ENCODE measurements at regions not wholly inside any gene's neighbourhood (a gene's known extent, or its start where the extent isn't known, plus 50 kb on each side); places are given as distances from the start of the nearest gene placed in this dataset.
"Not testable (repeated sequence)": the region's sequence is repeated elsewhere in the genome, so short reads cannot be mapped to it uniquely, and the experiment has no call there.

DNA sequence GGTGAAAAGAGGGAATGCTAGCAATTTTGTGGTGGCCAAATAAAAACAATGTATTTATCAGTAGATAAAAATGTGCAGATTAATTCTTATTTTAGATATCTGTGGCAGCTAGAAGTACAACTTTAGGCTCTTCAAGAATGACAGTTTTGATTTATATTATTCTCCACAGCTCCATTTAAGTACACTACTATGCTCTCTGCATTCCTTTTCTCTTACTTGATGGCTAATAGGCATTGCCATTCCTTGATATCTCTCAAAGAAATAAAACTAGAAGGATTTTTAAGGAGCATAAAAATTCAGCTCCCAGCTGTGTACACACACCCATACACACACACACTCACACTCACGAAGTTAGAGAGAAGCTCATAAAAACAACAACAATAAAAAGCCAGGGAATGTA lies 59.4 kb upstream of the H2AZ1 start:
- no peak for FAIRE-seq
- no peaks in the 10 kb centered on the region for H3K27me3 ChIP-seq (ENCODE audit: insufficient read depth, low read length)
- H3K9me3 Mint-ChIP-seq (ENCODE audit: unreplicated experiment), result no peaks in the 10 kb centered on the region
- no peaks in the 10 kb centered on the region for H3K4me1 Mint-ChIP-seq (ENCODE audit: low read depth, unreplicated experiment)
- no peaks in the 10 kb centered on the region for H3K27me3 Mint-ChIP-seq (ENCODE audit: low read depth, unreplicated experiment)
- no peak overlapping the region for H3K9ac ChIP-seq (ENCODE audit: low read length)
- no peak for TF ChIP-seq EZH2 (IDR thresholded peaks at IDR 0.05; ENCODE audit: insufficient read depth, low read length)
- TF ChIP-seq, protein P1, sequence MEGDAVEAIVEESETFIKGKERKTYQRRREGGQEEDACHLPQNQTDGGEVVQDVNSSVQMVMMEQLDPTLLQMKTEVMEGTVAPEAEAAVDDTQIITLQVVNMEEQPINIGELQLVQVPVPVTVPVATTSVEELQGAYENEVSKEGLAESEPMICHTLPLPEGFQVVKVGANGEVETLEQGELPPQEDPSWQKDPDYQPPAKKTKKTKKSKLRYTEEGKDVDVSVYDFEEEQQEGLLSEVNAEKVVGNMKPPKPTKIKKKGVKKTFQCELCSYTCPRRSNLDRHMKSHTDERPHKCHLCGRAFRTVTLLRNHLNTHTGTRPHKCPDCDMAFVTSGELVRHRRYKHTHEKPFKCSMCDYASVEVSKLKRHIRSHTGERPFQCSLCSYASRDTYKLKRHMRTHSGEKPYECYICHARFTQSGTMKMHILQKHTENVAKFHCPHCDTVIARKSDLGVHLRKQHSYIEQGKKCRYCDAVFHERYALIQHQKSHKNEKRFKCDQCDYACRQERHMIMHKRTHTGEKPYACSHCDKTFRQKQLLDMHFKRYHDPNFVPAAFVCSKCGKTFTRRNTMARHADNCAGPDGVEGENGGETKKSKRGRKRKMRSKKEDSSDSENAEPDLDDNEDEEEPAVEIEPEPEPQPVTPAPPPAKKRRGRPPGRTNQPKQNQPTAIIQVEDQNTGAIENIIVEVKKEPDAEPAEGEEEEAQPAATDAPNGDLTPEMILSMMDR (IDR thresholded peaks at IDR 0.05; ENCODE audit: insufficient read depth, low read depth, low read length), result no peak
- DNase-seq (ENCODE audit: low read depth), result peak; percentile 37
- no peak overlapping the region for H3K4me2 ChIP-seq (ENCODE audit: low read length)
- no peak overlapping the region for H3K4me3 Mint-ChIP-seq (ENCODE audit: unreplicated experiment)
- H3K9me3 ChIP-seq (ENCODE audit: insufficient read depth, low read depth, low read length), result no peaks in the 10 kb centered on the region
- H2AFZ ChIP-seq (ENCODE audit: low read depth, low read length), result no peak overlapping the region
- no peaks in the 10 kb centered on the region for H4K20me1 ChIP-seq (ENCODE audit: insufficient read depth, low read length)
- peaks cover 4% of the 10 kb centered on the region for H3K4me1 ChIP-seq (ENCODE audit: insufficient read depth, low read length)
- H3K4me3 ChIP-seq (ENCODE audit: insufficient read depth, low read depth, low read length), result no peak overlapping the region
- H3K36me3 ChIP-seq (ENCODE audit: insufficient read depth, low read length), result no peaks in the 10 kb centered on the region
- H3K27ac ChIP-seq (ENCODE audit: low read depth, low read length), result no peak overlapping the region
- no peaks in the 10 kb centered on the region for H3K36me3 Mint-ChIP-seq (ENCODE audit: low read depth, unreplicated experiment)
- H3K79me2 ChIP-seq (ENCODE audit: insufficient read depth, low read length), result no peaks in the 10 kb centered on the region
- H3K27ac Mint-ChIP-seq (ENCODE audit: unreplicated experiment), result no peak overlapping the region

DNA sequence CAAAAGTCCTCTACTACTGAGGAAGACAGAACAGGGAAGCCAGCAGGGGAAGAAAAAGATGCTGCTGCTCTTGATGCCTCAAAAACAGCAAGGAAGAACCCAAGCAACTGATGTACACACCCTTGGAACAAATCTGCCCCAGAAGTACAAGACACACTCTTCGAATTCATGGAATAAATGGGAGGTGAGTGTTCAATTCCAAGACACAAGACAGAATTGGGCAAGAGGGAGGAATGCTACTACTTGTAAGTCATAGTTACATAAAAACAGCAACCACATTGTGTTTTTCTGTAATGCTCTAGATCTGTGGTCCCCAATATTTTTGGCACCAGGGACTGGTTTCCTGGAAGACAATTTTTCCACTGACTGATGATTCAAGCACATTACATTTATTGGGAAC lies 58.0 kb upstream of the H2AZ1 start:
- Histone ChIP-seq H3K4me2 (ENCODE audit: low read length) (no peak overlapping the region), H3K4me3 (ENCODE audit: insufficient read depth, low read depth, low read length) (no peak overlapping the region), H3K27me3 (ENCODE audit: insufficient read depth, low read length) (no peaks in the 10 kb centered on the region), H3K4me1 (ENCODE audit: insufficient read depth, low read length) (peaks cover 4% of the 10 kb centered on the region), H3K9me3 (ENCODE audit: insufficient read depth, low read depth, low read length) (no peaks in the 10 kb centered on the region), H3K36me3 (ENCODE audit: insufficient read depth, low read length) (no peaks in the 10 kb centered on the region), H3K79me2 (ENCODE audit: insufficient read depth, low read length) (no peaks in the 10 kb centered on the region), H3K27ac (ENCODE audit: low read depth, low read length) (no peak overlapping the region), H2AFZ (ENCODE audit: low read depth, low read length) (no peak overlapping the region), H3K9ac (ENCODE audit: low read length) (no peak overlapping the region), H4K20me1 (ENCODE audit: insufficient read depth, low read length) (no peaks in the 10 kb centered on the region)
- H3K4me3 Mint-ChIP-seq (ENCODE audit: unreplicated experiment), result no peak overlapping the region
- no peaks in the 10 kb centered on the region for H3K4me1 Mint-ChIP-seq (ENCODE audit: low read depth, unreplicated experiment)
- H3K9me3 Mint-ChIP-seq (ENCODE audit: unreplicated experiment), result no peaks in the 10 kb centered on the region
- H3K27ac Mint-ChIP-seq (ENCODE audit: unreplicated experiment), result no peak overlapping the region
- DNase-seq (ENCODE audit: low read depth) (peak; percentile 57), FAIRE-seq (no peak)
- H3K36me3 Mint-ChIP-seq (ENCODE audit: low read depth, unreplicated experiment), result no peaks in the 10 kb centered on the region
- H3K27me3 Mint-ChIP-seq (ENCODE audit: low read depth, unreplicated experiment), result no peaks in the 10 kb centered on the region
- no peak for TF ChIP-seq EZH2 (IDR thresholded peaks at IDR 0.05; ENCODE audit: insufficient read depth, low read length)
- TF ChIP-seq, protein P1 (IDR thresholded peaks at IDR 0.05; ENCODE audit: insufficient read depth, low read depth, low read length), result no peak

DNA sequence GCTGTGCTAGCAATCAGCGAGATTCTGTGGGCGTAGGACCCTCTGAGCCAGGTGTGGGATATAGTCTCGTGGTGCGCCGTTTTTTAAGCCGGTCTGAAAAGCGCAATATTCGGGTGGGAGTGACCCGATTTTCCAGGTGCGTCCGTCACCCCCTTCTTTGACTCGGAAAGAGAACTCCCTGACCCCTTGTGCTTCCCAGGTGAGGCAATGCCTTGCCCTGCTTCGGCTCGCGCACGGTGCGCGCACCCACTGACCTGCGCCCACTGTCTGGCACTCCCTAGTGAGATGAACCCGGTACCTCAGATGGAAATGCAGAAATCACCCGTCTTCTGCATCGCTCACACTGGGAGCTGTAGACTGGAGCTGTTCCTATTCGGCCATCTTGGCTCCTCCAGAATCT lies 56.1 kb upstream of the H2AZ1 start:
- not testable (repeated sequence) for H3K4me3 Mint-ChIP-seq (ENCODE audit: unreplicated experiment); H4K20me1 ChIP-seq (ENCODE audit: insufficient read depth, low read length); H3K27me3 ChIP-seq (ENCODE audit: insufficient read depth, low read length); H3K9me3 ChIP-seq (ENCODE audit: insufficient read depth, low read depth, low read length); H3K9me3 Mint-ChIP-seq (ENCODE audit: unreplicated experiment); H3K27ac Mint-ChIP-seq (ENCODE audit: unreplicated experiment); H3K9ac ChIP-seq (ENCODE audit: low read length); H3K79me2 ChIP-seq (ENCODE audit: insufficient read depth, low read length); H3K4me3 ChIP-seq (ENCODE audit: insufficient read depth, low read depth, low read length); H2AFZ ChIP-seq (ENCODE audit: low read depth, low read length); H3K4me1 Mint-ChIP-seq (ENCODE audit: low read depth, unreplicated experiment); H3K4me2 ChIP-seq (ENCODE audit: low read length); H3K27ac ChIP-seq (ENCODE audit: low read depth, low read length); H3K4me1 ChIP-seq (ENCODE audit: insufficient read depth, low read length); FAIRE-seq; H3K36me3 Mint-ChIP-seq (ENCODE audit: low read depth, unreplicated experiment); DNase-seq (ENCODE audit: low read depth); H3K36me3 ChIP-seq (ENCODE audit: insufficient read depth, low read length); H3K27me3 Mint-ChIP-seq (ENCODE audit: low read depth, unreplicated experiment)

Measured in astrocyte (in vitro differentiated cells and primary cell).